HG03108 (cell line): ENCODE measurements at regions not wholly inside any gene's neighbourhood (a gene's known extent, or its start where the extent isn't known, plus 50 kb on each side); places are given as distances from the start of the nearest gene placed in this dataset.
"Not testable (repeated sequence)": the region's sequence is repeated elsewhere in the genome, so short reads cannot be mapped to it uniquely, and the experiment has no call there.

Experiments used
- ATAC-seq: cut with Tn5 transposase; IDR thresholded peaks from one replicate; pipeline ENCODE4 v1.9.1; 2021; ENCODE audit warnings: moderate library complexity; ENCODE audit not compliant: unreplicated experiment

DNA sequence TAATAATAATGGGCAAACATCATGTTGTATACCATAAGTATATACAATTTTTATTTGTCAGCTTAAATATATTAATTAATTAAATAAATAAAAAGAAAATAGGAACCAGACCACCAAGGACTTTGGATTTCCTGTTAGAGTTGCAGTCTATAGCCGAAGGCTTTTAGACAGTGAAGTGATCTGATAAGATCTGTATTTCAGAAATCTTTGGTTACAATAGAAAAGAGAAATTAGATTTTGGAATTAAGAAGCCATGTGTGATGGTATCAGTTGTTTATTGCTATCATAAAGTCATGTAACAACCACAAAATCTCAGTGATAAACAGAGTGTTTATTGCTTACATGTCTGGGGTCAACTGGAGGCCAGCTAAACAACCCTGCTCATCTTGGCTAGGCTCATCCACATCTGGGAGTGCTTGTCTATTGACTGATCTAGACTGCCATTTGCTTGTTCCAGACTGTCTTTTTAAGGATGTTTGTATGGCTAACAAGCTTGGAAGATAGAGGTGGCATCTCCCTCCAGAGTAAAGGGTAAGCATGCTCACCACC is 142.1 kb upstream of the USP9X start:
- no peak for ATAC-seq

DNA sequence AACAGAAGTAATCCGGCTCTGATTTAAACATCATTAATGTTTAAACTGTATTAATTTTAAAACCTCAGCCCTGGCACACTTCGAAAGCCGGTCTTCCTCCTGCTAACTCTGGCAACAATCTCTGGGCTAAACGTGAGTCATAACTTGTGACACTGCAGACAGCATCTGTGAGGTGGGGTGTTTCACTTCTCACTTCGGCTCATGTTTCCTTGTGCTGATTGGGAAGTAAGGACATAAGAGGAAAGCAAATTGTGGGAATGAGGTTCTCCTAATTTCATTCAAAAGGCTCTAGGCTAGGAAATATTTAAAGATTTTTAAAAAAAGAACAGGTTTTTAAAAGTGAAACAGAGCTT is 139.9 kb upstream of the USP9X start:
- no peak for ATAC-seq

DNA sequence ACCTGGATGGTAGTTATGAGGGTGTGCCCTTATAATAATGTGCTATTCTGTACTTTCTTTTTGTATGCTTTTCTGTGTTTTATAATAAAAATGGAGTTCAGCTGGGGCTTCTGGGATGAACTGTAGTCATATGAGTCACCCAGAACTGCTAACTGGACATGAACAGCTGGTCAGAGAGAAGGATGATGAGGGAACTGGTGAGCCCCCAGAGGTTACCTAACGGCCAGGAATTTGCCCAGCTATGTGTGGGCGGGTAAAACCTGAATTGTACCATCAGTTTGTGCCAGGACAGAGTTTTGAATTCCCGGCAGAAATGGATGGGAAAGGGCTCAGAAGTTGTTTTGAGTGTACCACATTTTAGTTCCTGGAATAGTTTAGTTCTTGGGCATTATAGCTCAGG is 138.0 kb upstream of the USP9X start:
- ATAC-seq = no peak

DNA sequence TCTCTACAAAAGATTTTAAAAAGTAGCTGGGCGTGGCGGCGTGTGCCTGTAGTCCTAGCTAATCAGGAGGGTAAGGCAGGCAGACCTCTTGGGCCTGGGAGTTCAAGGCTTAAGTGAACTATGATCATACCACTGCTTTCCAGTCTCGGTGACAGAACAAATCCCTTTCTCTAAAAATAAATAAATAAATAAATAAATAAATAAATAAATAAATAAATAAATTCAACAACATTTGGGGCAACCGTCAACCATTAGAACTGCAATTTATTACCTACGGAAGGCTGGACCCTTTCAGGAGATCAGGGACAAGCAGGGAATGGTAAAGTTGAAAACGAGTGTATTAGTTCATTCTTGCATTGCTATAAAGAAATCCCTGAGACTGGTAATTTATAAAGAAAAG is 136.2 kb upstream of the USP9X start:
- no peak for ATAC-seq

DNA sequence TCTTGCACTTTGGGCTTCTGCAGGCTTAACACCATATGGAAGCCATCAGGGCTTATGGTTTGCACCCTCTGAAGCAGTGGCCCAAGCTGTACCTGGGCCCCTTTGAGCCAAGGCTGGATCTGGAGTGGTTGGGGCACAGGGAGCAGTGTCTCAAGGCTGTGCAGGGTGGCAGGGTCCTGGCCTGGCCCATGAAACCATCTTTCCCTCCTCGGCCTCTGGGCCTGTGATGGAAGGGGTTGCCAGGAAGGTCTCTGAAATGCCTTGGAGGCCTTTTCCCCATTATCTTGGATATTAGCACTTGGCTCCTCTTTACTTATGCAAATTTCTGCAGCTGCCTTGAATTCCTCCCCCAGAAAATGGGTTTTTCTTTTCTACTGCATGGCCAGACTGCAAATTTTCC is 134.7 kb upstream of the USP9X start:
- ATAC-seq = no peak

DNA sequence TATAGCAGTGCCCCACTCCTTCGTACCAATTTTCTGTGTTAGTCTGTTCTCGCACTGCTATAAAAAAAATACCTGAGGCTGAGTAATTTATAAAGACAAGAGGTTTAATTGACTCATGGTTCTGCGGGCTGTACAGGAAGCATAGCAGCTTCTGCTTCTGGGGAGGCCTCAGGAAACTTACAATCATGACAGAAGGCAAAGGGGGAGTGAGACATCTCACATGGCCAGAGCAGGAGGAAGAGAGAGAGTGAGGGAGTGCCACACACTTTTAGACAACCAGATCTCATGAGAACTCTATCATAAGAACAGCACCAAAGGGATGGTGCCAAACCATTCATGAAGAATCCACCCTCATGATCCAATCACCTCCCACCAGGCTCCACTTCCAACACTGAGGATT is 133.8 kb upstream of the USP9X start:
- ATAC-seq = not testable (repeated sequence)

DNA sequence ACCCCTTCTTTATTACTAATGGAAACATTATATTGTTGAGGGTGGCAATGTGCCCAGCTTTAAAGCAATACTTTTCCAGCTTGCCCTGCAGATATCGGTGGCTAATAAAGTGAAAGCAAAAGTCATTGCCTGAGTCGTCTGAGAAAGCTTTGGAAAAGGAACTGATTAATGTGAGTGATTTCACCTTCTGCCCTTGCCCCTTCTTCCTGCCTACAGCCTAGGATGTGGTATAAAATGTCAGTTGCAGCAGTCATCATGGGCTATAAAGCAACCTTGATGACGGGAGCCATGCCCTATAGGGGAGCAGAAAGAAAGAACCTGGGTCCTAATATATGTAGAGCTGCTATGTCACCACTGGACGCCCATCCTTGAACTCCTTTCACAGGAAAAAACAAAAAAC is 132.4 kb upstream of the USP9X start:
- peak; percentile 23 for ATAC-seq

DNA sequence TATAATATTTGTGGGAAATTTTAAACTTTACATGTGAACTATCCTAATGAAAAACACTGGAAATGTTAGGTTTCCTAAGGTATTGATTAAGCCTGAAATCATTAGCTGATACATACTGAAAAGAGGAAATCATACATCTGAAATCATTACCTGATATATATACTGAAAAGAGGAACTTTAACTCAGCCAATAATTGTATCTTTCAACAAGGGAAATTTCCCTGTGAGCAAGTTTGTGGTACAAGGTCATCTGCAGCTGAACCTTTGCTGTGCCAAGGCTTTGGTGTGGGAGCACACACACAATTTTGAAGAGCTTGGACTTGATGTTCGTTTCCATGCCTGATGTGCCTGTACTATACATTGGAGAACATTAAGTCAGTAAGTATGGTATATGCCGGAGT is 131.9 kb upstream of the USP9X start:
- ATAC-seq = peak; percentile 59

DNA sequence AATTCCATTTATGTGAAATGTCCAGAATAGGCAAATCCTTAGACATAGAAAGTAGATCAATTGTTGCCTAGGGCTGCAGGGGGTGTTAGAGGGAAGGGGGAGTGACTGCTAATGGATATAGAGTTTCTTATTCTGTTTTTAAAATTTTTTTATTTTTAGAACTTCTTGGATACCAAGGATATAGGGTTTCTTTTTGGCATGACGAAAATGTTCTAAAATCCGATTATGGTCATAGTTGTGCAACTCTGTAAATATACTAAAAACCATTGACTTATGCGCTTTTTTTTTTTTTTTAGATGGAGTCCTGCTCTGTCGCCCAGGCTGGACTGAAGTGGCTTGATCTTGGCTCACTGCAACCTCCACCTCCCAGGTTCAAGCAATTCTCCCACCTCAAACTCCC is 125.2 kb upstream of the USP9X start:
- no peak for ATAC-seq

DNA sequence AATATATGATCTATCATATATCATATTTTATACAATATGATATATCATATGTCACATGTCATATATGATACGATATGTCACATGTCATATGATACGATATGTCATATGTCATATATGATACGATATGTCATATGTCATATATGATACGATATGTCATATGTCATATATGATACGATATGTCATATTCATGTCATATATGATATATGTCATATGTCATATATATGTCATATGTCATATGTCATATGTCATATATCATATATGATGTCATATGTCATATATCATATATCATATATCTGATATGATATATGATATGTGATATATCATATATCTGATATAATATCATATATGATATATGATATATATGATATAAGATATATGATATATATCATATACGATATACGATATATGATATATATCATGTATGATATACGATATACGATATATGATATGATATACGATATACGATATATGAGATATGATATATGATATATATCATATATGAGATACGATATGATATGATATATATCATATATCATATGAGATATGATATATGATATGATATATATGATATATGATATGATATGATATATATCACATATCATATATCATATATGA is 122.3 kb upstream of the USP9X start:
- ATAC-seq = no peak

DNA sequence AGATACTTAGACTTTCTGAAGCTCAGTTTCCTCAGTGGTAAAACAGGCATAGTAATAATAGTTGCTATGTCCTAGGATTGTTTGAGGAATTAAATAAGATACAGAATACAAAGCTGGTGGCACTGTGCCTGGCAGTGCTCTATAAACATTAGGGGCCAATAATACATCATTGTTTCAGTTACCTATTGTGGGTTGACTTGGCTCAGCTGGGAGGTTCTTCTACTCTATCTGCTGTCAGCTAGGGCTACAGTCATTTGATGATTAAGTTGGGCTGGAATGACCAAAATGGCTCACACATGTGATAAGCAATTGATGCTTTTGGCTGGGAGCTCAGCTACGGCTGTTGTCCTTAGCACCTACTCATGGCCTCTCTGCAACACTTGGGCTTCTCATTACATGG is 121.2 kb upstream of the USP9X start:
- no peak for ATAC-seq

DNA sequence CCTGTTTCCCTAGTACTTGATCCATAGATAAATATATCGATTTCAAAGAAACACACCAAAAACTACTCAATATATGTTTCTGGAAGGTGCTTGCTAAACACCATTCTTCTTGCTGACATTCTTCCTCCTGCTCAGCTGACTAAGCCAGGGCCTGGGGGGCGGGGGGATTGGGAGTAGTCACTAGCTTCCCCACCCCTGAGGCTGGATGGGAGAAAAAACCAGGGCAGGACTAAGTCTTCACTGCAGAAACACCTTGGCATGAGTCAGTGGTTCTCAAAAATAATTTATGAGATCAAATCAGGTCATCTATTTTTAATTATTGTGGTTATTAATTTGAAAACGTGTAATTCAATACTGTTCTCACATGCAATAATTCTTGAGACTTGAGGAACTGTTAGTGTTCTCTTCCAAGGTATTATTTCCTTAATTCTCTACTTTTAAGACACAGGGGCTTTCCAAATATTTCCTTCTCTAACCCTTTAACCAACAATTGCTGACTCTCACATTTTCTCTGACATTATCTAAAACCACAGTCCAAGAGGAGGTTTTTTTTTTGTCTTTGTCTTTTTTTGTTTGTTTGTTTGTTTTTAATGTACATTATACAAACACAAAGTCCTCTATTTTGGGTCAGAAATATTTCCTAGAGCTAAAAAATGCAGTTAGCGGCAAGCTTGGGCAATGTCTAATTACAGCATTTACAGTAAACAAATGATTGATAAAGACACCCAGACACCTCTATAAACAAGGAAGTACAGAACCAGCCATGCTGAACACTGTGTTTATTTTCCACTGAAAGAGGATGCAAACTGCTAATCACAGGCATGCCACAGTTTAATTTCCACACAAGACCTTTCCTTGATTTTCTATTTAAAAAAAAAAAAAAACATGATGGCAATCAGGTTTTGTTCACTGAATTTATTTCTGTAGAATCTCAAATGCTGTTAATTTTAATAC is 120.3 kb upstream of the USP9X start:
- no peak for ATAC-seq

DNA sequence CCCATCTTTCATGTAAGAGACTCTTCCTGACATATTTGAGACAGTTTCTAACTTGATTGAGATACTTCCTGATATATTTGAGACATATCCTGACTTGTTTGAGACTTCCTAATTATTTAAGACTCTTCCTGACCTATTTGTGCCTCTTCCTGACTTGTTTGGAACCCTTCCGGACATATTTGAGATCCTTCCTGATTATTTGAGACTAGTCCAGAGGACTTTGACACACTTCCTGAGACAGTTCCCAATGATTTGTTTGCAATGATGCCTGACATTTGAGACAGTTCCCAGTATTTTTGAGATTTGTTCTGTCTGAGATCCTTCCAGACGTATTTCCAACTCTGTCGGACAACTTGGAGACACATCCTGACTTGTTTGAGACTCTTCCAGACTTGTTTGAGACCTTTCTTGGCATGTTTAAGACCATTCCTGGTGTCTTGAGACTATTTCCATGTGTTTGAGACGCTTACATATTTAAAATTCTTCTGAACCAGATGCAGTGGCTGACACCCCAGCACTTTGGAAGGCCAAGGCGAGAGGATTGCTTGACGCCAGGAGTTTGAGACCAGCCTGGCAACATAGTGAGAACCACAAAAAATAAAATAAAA is 118.9 kb upstream of the USP9X start:
- ATAC-seq = no peak

DNA sequence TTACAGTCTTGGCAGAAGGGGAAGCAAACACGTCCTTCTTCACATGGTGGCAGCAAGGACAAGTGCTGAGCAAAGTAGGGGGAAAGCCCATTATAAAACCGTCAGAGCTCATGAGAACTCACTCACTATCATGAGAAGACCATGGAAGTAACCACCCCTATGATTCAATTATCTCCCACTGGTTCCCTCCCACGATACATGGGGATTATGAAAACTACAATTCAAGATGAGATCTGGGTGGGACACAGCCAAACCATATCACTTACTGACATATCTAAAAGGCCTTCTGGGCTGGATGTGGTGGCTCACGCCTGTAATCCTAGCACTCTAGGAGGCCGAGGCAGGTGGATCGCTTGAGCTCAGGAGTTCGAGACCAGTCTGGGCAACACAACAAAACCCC is 117.1 kb upstream of the USP9X start:
- no peak for ATAC-seq

DNA sequence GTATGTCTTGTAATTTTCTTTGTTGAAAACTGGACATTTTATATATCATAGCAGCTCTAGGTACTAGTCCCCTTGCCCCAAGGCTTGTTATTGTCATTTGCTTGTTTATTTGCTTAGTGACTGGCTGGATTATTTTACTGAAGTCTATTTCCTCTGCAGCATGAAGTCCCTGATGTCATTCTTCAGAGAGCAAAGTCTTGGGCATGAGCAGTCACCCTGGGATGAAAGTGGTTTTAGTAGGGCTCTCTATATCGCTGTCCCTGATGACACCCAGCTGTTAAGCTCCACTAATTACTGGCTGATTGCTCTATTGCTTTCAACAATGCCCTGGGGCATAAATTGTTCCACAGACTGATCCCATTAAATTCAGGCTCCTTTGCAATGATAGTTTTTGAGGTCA is 113.5 kb upstream of the USP9X start:
- ATAC-seq = no peak

DNA sequence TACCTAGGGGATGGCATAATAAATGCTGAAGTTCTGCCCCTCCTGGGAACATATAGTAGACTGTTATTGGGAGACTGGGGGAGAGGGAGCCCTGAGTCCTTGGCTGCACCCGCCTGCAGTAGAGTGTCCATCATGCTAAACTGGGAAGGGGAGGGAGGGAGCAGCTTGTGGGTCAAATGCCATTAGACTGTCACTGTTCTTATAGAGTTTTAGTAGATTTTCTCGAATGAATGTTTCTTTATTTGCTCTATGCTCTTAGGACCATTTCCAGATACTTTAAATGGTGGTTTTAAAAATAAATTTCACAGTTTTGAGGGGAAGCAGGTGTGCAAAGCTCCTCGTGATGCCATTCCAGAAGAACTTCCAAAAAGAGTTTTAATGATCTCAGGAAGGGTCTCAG is 111.6 kb upstream of the USP9X start:
- ATAC-seq = no peak

DNA sequence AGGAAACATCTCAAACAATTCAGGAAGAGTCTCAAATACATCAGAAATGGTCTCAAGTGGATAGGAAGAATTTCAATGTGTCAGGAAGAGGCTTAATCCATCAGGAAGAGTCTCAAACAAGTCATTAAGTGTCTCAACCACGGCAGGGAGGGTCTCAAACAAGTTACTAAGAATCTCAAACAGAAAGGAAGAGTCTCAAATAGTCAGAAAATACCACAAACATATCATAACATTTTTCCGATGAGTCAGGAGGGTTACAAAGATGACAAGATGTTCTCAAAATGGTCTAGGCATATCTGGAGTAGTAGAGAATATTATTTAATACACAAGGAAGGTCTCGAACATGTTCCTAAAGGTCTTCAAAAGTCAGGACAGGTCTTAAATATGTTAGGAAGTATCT is 109.3 kb upstream of the USP9X start:
- no peak for ATAC-seq

DNA sequence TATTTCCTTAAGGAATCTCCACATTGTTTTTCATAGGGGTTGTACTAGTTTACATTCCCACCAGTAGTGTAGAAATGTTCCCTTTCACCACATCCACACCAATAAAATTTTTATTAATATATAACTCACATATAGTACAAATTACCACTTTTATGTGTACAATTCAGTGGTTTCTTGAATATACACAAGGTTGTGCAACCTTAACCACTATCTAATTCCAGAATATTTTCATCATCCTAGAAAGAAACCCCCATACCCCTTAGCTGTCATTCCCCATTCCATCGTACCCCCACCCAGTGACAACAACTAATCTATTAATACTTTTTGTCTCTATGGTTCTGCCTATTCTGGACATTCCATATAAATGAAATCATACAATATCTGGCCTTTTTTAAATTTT is 108.3 kb upstream of the USP9X start:
- no peak for ATAC-seq

DNA sequence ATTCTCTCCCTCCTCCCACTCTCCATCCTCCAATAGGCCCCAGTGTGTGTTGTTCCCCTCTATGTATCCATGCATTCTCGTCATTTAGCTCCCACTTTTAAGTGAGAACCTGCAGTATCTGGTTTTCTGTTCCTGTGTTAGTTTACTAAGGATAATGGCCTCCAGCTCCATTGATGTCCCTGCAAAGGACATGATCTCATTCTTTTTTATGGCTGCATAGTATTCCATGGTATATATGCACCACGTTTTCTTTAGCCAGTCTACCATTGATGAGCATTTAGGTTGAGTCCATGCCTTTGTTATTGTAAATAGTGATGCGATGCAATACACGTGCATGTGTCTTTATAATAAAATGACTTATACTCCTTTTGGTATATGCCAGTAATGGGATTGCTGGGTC is 100.3 kb upstream of the USP9X start:
- no peak for ATAC-seq

DNA sequence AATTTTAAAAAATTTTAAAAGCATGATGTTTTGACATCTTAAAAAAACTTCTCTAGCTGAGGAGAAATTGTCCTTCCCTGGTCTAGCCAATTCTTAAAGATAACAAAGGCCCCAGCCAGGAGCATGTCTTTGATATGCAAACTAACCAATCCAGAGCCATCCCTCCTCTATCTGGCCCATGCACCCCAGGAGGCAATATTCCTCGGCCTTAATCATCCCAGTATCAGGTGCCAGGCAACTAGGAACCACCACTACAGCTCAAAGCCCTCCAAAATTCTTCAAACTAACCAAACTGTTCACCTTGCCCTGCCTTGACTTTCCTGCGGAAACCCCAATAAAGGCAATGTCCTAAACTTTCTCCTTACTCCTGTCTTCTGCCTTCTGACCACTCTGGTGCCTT is 97.8 kb upstream of the USP9X start:
- ATAC-seq = no peak

DNA sequence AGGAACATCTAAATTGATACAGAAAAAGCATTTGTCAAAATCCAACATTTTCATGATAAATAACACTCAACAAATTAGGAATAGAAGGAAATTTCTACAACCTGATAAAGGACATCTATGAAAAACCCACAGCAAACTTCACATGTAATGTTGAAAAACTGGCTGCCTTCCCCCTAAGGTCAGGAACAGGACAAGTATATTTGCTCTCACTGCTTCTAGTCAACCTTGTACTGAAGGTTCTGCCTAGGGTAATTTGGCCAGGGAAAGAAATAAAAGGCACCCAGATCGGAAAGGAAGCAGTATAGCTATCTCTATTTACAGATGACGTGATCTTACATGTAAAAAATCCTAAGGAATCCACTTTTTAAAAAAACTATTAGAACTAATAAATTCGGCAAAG is 97.1 kb upstream of the USP9X start:
- ATAC-seq = no peak

DNA sequence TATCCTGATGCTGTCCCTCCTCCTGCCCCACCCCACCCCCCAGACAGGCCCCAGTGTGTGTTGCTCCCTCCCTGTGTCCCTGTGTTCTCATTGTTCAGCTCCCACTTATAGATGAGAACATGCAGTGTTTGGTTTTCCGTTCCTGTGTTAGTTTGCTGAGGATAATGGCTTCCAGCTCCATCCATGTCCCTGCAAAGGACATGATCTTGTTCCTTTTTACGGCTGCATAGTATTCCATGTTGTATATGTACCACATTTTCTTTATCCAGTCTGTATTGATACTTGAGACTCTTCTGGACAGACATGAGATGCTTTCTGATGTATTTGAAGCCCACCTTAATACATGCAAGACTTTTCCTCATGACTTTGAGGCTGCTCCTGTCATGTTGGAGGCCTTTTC is 91.8 kb upstream of the USP9X start:
- not testable (repeated sequence) for ATAC-seq
